Tongue (tissue), 1 donor: ENCODE measurements at regions not wholly inside any gene's neighbourhood (a gene's known extent, or its start where the extent isn't known, plus 50 kb on each side); places are given as distances from the start of the nearest gene placed in this dataset.
A peak's percentile ranks its signal among the peaks of the same experiment; 100 is the strongest.
"Not testable (repeated sequence)": the region's sequence is repeated elsewhere in the genome, so short reads cannot be mapped to it uniquely, and the experiment has no call there.

Source experiments
- DNase-seq: peaks from one replicate; pipeline ENCODE4 v3.0.0-alpha.2; 2015

DNA sequence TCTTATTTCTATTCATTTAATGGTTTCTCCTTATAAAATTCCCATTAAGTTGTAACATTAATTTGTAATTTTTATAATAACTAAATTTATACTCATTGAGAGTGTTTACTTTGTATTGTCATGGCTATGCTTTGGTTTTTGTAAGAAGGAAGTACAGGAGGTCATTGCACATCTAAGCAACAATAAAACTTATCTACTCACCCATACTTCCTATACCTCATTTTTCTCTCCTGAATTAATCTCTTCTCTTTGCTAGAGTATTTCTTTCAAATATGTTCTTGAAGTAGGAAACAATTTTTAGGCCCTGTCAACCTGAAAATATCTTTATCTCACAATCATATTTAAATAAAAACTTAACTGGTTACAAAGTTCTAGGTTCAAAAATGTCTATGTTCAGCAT, 95.4 kb upstream of the WDR11 start:
- DNase-seq = no peak

DNA sequence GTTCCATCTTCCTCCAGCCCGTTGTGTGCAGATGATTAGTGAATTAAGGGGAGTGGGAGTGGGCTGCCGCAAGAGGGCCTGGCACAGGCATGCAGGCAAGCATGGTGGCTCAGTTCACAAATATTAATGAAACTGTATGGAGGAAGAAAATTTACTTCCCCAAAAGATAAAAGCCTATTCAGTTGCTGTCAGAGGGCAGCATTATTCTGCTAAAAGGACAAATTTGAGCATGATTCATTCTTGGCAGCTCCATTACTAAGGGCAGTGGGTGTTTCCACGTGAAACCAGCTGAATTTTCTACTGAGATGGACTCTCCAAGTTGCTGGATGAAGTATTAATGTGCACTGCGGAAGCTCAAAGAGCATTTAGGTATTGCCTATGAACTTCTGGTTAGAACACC, 90.9 kb upstream of the WDR11 start:
- no peak for DNase-seq

DNA sequence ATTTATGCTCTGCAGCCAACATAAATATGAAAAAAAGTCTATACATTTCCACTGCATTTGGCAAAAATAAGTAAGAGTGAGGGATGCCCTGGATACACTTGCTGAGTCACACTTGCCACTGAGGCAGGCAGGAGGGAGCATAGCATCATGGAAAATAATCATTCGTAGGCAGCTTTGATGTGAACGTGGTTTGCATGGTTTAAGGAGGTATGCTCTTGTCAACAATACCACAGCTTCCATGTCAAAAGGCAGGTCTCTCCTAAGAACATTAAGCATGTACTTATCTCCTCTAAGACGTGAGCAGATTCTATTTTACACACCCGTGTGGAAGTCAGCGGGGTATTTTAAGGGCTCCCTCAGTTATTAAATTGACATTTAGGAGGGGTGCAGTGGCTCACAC, 89.2 kb upstream of the WDR11 start:
- no peak for DNase-seq

DNA sequence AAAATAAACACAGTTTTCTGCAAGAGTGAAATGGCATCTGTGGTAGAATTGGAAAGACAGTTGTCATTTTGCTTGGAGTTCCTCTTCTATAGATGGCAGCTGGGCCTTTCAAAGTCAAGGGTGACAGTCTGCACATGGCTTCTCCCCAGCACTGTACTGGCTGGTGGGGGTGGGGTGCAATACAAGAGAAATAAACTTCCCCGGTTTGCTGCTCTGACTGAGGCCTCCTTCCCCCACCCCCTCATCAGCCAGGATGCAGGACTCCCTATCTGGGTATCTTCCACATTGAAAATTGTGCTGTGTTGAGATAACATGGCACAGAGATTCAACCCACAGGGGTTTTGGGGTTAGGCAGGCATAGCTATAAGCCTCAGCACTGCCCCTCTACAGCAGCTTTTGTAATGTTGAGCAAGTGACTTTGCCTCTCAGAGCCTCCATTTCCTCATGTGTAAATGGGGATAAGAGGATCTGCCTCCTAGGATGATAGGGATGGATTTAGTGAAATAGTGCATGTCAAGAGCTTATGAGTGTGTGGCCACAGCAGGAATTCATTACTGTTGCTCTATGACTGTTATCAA, 85.8 kb upstream of the WDR11 start:
- DNase-seq = no peak

DNA sequence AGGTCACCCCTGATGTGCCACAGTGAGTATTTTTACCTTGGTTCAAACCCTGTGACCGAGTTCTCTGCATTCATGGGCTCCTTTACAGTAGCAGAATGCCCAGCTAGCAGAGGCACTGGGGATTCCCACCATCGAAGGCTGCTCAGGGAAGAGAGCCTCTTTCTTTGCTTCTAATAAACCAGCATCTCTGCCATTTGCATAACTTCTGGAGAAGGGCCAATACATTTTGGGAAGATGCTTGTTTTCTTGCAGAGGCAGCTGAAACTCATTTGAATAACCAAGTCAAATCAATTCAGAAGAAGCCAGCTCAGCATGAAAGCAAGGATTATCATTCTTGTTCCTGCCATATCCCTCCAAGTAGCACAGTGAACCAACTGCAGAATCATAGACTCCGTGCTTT, 82.9 kb upstream of the WDR11 start:
- peak; percentile 52 for DNase-seq

DNA sequence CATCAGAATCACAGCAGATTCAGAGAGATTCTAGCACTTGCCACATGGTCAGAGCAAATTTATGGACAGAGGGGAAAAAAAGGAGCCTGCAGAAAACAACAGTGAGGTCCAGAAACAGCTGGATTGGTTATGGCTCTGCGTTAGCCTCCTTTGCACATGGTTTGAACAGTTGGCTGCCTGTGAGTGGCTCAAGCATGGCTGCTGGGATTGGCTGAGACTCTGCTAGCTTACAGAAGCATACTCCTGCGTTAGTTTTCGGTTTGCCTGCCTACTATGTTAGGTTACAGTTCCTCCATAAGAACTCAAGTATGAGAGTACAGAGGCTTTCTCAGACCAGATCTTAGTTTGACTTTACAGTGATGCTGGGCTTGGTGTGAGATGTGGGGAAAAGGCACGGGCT, 80.7 kb upstream of the WDR11 start:
- peak; percentile 46 for DNase-seq

DNA sequence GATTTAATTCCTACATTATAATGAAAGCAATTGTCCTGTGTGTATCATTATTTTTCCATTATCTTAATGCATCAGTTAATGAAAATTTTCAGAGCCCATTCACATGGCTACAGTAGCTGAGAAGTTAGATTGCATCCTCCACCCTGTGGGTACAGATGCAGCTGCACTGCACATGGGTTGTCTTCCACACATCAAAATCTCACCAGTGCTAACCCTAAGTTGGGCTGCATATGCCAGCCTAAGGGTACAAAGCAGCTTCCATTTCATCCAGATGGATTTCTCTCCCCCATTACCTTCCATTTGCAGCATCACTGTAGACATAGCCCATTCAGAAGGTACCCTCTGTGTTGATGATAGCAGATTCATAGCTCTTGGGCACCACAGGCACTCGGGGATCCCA, 74.7 kb upstream of the WDR11 start:
- DNase-seq = no peak

DNA sequence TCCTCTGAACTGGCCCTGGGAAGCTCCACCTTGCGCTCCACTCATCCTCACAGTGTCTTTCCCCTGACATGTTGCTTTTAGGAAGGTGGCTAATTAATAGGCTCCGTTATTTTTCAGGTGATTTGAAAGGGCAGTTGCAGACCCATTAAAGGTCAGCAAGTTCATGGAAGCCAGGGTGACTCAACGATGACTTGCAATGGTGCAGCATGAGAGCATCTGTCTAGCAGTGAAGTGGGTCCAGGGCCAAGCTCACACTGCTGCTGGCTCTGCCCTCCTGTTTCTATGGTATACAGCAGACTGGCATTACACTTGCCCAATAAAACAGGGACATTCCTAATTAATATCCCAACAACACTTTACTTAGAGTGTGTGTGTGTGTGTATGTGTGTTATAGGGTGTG, 68.8 kb upstream of the WDR11 start:
- no peak for DNase-seq

DNA sequence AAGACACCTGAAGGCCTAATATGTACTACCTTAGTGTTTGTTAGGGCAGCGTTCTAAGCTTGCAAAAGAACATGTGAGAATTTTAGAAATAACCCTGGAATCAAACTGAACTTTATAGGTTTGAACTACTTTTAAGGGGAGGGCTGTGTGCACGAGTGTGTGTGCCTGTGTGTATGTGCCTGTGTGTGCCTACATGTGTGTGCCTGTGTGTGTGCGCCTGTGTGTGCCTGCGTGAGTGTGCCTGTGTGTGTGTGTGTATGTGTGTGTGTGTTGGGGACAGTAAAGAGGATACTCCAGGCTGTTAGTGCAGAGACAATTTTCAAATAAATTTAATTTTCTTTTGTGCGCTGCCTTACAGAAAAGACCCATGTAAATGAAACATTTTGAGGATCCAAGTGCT, 68.1 kb upstream of the WDR11 start:
- DNase-seq = no peak

DNA sequence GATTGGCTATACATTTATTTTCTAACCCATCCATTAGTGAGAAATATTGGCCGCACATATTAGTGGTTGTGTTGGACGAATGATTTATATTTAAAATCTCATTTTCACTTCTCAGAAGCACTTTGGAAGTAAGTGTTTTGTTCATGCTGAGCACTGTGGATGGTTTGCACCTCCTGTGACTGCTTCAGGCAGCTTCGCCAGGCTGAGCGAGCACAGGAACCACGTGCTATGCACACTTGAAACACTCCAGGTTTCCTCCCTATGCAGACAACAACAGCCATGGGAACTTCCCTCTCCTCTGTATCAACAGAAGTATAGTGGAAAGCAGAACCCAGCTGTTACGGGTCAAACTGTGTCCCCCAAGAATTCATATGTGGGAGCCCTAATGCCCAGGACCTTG, 67.3 kb upstream of the WDR11 start:
- no peak for DNase-seq

DNA sequence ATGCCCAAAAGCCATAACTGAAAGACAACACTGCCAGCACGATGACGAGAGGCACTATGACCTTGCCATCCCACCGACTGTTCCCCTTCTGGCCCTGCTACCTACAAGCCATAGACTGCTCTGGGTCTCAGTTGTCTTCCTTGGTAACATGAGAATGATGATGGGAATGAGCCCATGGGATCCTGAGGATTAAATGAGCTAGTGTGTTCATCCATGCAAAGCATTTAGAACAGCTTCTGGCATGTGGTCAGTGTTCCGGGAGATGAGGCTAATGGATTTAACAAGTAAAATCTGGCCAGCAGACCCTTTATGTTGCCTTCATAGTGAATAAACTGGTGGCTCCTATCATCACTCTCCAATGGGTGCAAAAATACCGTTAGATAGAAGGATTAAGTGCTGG, 62.4 kb upstream of the WDR11 start:
- DNase-seq = no peak

DNA sequence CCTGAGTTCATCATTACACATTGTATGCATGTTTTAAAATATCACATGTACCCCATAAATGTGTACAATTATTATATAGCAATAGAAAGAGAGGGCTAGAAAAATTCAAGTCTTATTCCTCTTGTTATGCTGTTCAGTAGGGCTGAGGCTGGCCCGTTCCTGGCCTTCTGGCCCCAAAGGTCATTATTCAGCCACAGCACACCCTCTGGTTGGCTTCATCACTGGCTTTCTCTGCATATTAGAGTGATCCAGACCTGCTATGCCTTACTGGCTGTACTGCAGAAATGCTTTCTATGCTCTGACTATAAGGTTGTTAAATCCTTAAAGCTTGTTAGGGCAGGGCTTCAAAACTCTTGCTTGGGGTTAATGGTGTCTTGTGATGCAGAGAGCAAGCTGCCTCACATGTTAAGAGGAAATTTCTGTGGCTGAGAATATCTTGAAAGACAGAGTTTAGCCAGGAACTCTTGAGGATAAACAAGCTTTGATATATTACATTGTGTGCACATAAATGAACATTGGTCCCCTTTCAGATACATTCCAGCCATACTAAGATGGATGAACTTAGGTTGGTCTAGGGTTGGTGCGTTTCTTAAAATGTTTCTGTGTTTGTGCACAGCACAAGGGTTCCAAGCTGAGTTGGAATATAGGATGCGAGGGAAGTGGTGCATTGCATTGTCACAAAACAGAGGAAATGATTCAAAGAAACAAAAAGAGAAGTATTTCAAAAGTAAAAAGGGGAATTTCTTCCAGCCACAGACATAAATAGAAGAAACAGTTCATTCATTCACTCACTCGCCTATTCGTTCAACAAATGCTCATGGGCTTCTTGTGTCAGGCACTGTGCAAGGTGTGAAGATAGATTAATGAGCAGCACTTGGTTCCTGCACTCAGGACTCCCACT, 61.6 kb upstream of the WDR11 start:
- no peak for DNase-seq

DNA sequence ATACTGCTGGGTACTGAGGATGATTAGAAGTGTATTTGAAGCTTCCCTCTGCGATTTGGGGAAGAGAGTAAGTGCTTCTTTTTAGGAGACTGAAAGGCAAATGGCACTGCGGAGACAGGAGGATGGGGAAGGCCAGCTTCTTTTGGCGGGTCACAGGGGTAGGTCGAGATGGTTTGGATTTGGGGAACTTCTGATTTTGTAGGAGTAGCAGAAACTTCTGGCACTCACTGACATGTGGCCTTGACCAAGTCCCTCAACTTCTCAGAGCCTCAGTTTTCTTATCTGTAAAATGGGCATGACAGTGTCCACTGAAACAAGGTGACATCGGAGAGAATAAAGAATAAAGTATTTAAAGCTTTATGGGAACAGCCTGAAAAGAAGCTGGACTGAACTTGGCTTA, 59.8 kb upstream of the WDR11 start:
- no peak for DNase-seq

DNA sequence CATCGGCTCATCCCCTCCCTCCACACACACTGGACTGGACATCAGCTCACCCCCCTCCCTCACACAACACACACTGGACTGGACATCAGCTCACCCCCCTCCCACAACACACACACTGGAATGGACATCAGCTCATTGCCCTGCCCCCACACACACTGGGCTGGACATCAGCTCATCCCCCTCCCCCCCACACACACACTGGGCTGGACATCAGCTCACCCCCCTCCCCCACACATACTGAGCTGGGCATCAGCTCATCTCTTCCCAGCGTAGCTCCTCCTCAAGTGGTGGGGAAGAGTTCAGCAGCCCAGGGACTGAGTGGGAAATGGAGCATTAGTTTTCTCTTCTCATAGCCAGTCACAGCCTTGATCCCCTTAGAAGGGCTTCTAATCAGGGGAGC, 58.1 kb upstream of the WDR11 start:
- no peak for DNase-seq

DNA sequence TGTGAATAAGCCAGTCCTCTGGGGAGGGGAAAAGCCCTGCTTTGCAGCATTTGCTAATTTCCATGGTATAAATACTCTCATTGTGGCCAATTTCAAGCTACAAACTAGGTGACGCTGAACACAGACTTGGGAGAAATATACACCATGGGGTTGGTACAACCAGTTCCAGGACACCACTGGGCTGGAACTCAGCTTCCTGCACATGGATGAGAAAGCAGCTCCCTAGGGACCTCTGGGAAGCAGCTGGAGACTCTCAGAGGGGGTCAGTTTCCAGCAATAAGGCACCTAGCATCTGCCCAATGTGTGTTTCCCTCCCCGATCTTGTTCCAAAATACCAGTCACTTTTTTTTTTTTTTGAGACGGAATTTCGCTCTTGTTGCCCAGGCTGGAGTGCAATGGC, 56.8 kb upstream of the WDR11 start:
- no peak for DNase-seq

DNA sequence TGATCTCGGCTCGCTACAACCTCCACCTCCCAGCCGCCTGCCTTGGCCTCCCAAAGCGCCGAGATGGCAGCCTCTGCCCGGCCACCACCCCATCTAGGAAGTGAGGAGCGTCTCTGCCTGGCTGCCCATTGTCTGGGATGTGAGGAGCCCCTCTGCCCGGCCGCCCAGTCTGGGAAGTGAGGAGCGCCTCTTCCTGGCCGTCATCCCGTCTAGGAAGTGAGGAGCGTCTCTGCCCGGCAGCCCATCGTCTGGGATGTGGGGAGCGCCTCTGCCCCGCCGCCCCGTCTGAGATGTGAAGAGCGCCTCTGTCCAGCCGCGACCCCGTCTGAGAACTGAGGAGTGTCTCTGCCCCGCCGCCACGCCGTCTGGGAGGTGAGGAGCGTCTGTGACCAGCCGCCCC, 52.9 kb upstream of the WDR11 start:
- DNase-seq = not testable (repeated sequence)

DNA sequence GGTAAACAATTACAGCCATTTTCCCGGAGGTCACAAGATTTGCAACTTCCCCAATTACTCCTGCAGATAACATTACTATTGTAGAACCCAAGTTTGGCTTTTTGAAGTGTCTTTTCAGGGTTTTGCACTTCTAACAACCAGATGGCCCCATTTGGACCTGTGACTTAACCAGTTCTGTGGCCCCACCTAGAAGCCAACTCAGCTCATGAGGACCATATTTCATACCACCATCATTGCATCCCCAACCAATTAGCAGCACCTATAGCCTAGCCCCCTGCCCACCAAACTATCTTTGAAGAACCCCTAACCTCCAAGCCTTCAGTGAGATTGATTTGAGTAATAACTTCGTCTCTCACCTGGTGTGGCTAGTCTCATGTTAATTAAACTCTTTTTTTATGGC, 51.3 kb upstream of the WDR11 start:
- DNase-seq = no peak

DNA sequence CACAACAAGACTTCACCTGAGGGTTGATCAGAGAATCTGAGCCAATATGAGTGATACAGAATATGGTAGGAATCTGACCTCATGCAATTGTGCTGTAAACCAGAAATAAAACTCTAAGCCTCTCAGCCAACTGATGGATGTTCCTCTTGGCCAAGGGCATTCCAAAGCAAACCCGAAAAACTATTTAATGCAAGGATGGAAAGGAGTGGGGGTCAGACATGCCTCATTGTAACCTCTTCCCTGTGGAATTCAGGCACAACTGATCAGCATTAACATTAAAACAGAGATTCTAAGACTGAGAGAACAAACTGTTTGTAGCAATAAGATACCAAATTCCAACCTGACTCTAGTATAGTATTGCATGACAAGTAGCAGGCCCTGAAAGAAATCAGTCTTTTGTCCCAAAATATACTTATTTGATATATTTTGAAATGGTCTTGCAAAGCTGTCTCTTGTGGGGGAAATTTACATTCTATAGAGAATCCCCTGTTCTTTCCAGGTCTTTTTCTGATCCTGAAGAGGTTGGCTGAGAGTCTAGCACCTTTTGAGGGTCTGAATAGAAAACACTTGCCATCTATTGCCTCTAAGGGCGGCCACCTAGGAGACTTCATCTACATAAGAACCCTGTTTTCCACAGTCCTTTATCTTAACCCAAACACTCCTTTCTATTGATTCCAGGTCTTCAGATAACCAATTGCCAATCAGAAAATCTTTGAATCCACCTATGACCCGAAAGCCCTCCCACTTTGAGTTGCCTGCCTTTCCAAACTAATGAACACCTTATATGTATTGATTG, 50.4 kb upstream of the WDR11 start:
- no peak for DNase-seq
